HEK293 (cell line): ENCODE measurements at regions not wholly inside any gene's neighbourhood (a gene's known extent, or its start where the extent isn't known, plus 50 kb on each side); places are given as distances from the start of the nearest gene placed in this dataset.

Experiments used
- CTCF ChIA-PET: fragments of 350-600 bp; formaldehyde crosslinking; extraction: SDS; loops from one replicate; lab custom pipeline; 2021; ENCODE audit warnings: antibody characterized with exemption; lab: Yijun Ruan, JAX
- POLR2A ChIA-PET: fragments of 300-600 bp; formaldehyde crosslinking; extraction: SDS; loops from one replicate; lab custom pipeline; 2020; ENCODE audit warnings: antibody characterized with exemption, inconsistent platforms; lab: Yijun Ruan, JAX
- H3K27ac ChIP-seq: fragments of 200-500 bp; sonication (Bioruptor generic); 2 replicates; pipeline ENCODE4 v1.5.1; 2014; ENCODE audit warnings: low read depth, low read length, control low read depth, inconsistent platforms; ENCODE audit errors: extremely low read depth
- H3K36me3 ChIP-seq, 2 experiments: fragments of 200-500 bp in 1 of 2; sonication (Bioruptor generic) in 1 of 2; 1 replicate in 1 of 2; 2 replicates in 1 of 2; pipeline ENCODE4 v1.5.1; 2014 to 2017; ENCODE audit warnings: inconsistent platforms in 2 of 2, low read length in 2 of 2; ENCODE audit not compliant: control insufficient read depth in 2 of 2, insufficient read depth in 1 of 2
- H3K4me1 ChIP-seq: fragments of 200-500 bp; sonication (Bioruptor generic); 2 replicates; pipeline ENCODE4 v1.5.1; 2014; ENCODE audit warnings: mild to moderate bottlenecking, low read length, inconsistent platforms; ENCODE audit not compliant: control insufficient read depth, insufficient read depth
- H3K4me3 ChIP-seq: 2 replicates; pipeline ENCODE4 v1.5.1; 2011; ENCODE audit warnings: low read depth, mild to moderate bottlenecking, control low read depth, low read length, moderate library complexity
- H3K9me3 ChIP-seq: fragments of 200-500 bp; sonication (Bioruptor generic); 2 replicates; pipeline ENCODE4 v1.5.1; 2014; ENCODE audit warnings: low read depth, low read length, inconsistent platforms; ENCODE audit not compliant: control insufficient read depth, insufficient read depth
- AEBP2 ChIP-seq: fragments of 450-650 bp; formaldehyde crosslinking; IDR thresholded peaks from 2 replicates; pipeline ENCODE4 v1.5.1; 2016; ENCODE audit warnings: missing biosample characterization, missing genetic modification characterization, borderline replicate concordance
- HOXA7 ChIP-seq: sonication (generic); formaldehyde crosslinking; IDR thresholded peaks from 2 replicates; pipeline ENCODE4 v1.8.1; 2022; ENCODE audit warnings: missing genetic modification reagents, borderline replicate concordance
- IKZF3 ChIP-seq: fragments of 450-650 bp; IDR thresholded peaks from 2 replicates; pipeline ENCODE4 v1.5.0; 2018; ENCODE audit warnings: missing biosample characterization, mild to moderate bottlenecking, missing genetic modification characterization, moderate library complexity
- KLF1 ChIP-seq: fragments of 450-650 bp; formaldehyde crosslinking; IDR thresholded peaks from 2 replicates; pipeline ENCODE4 v1.5.1; 2016; ENCODE audit warnings: missing biosample characterization, missing genetic modification characterization
- MEIS1 ChIP-seq: sonication (generic); formaldehyde crosslinking; IDR thresholded peaks from 2 replicates; pipeline ENCODE4 v1.8.1; 2022; ENCODE audit warnings: missing genetic modification reagents, mild to moderate bottlenecking, borderline replicate concordance
- PRDM1 ChIP-seq: fragments of 450-650 bp; formaldehyde crosslinking; IDR thresholded peaks from 2 replicates; pipeline ENCODE4; 2016; ENCODE audit warnings: missing biosample characterization, missing genetic modification characterization
- PRDM10 ChIP-seq: fragments of 450-650 bp; formaldehyde crosslinking; IDR thresholded peaks from 2 replicates; pipeline ENCODE4 v1.5.1; 2016; ENCODE audit warnings: missing biosample characterization, missing genetic modification characterization
- ZBTB20 ChIP-seq: fragments of 450-650 bp; formaldehyde crosslinking; IDR thresholded peaks from 2 replicates; pipeline ENCODE4 v1.5.1; 2016; ENCODE audit warnings: missing biosample characterization, missing genetic modification characterization
- ZNF121 ChIP-seq: fragments of 450-650 bp; formaldehyde crosslinking; IDR thresholded peaks from 2 replicates; pipeline ENCODE4 v1.5.1; 2016; ENCODE audit warnings: missing biosample characterization, missing genetic modification characterization
- ZNF221 ChIP-seq: fragments of 450-650 bp; formaldehyde crosslinking; IDR thresholded peaks from 2 replicates; pipeline ENCODE4 v1.5.1; 2017; ENCODE audit warnings: missing biosample characterization, missing genetic modification characterization, borderline replicate concordance
- ZNF26 ChIP-seq: fragments of 450-650 bp; formaldehyde crosslinking; IDR thresholded peaks from 2 replicates; pipeline ENCODE4 v1.5.1; 2016; ENCODE audit warnings: missing biosample characterization, missing genetic modification characterization
- ZNF280C ChIP-seq: fragments of 450-650 bp; formaldehyde crosslinking; IDR thresholded peaks from 2 replicates; pipeline ENCODE4 v1.5.1; 2016; ENCODE audit warnings: missing biosample characterization, missing genetic modification characterization
- ZNF324 ChIP-seq: fragments of 450-650 bp; formaldehyde crosslinking; IDR thresholded peaks from 2 replicates; pipeline ENCODE4 v1.5.1; 2016; ENCODE audit warnings: missing biosample characterization, missing genetic modification characterization
- ZNF423 ChIP-seq: fragments of 450-650 bp; formaldehyde crosslinking; IDR thresholded peaks from 2 replicates; pipeline ENCODE4 v1.5.1; 2016; ENCODE audit warnings: missing biosample characterization, missing genetic modification characterization
- ZNF449 ChIP-seq: fragments of 450-650 bp; formaldehyde crosslinking; IDR thresholded peaks from 2 replicates; pipeline ENCODE4 v1.5.1; 2017; ENCODE audit warnings: missing biosample characterization, mild to moderate bottlenecking, missing genetic modification characterization, moderate library complexity
- ZNF555 ChIP-seq: fragments of 450-650 bp; formaldehyde crosslinking; conservative IDR thresholded peaks from 2 replicates; pipeline ENCODE4 v1.5.1; 2017; ENCODE audit warnings: missing biosample characterization, mild to moderate bottlenecking, missing genetic modification characterization, inconsistent platforms
- ZNF600 ChIP-seq: fragments of 450-650 bp; formaldehyde crosslinking; IDR thresholded peaks from 2 replicates; pipeline ENCODE4 v1.5.1; 2016; ENCODE audit warnings: missing biosample characterization, missing genetic modification characterization
- ZNF624 ChIP-seq: fragments of 450-650 bp; formaldehyde crosslinking; IDR thresholded peaks from 2 replicates; pipeline ENCODE4 v1.5.1; 2017; ENCODE audit warnings: missing biosample characterization, missing genetic modification characterization
- ZSCAN5A ChIP-seq: fragments of 450-650 bp; formaldehyde crosslinking; IDR thresholded peaks from 2 replicates; pipeline ENCODE4 v1.5.1; 2016; ENCODE audit warnings: missing biosample characterization, missing genetic modification characterization

- TF ChIP-seq ZSCAN5A (tag by site-specific recombination) = no peak
- TF ChIP-seq PRDM10 (tag by site-specific recombination) = no peak
- TF ChIP-seq PRDM1 (tag by site-specific recombination) = no peak
- no peak for TF ChIP-seq ZNF221
- no peak for TF ChIP-seq KLF1
Measured at GRCh38 chr2:89763254-89763580, 1071.7 kb downstream of the RPIA start (continued).

- CTCF ChIA-PET = no interaction called here
Measured at GRCh38 chr2:89763581-89764485, 1072.4 kb downstream of the RPIA start.

More at GRCh38 chr2:89763581-89764485, 1072.4 kb downstream of the RPIA start:
- Histone ChIP-seq H3K4me3 (no peak overlapping the region), H3K27ac (no peak overlapping the region), H3K36me3 (no peaks in the 10 kb centered on the region), H3K9me3 (no peaks in the 10 kb centered on the region), H3K4me1 (no peaks in the 10 kb centered on the region)
- POLR2A ChIA-PET = no interaction called here
- no peak for TF ChIP-seq ZNF423
- TF ChIP-seq IKZF3 = no peak
- TF ChIP-seq ZNF555 = no peak
- no peak for TF ChIP-seq ZBTB20 (tag by site-specific recombination)
- no peak for TF ChIP-seq ZNF324 (tag by site-specific recombination)
- TF ChIP-seq ZNF449 (tag by site-specific recombination) = no peak
- TF ChIP-seq ZNF121 (tag by site-specific recombination) = no peak
- TF ChIP-seq MEIS1 (CRISPR knock-in tag) = no peak
- no peak for TF ChIP-seq ZNF280C
- TF ChIP-seq ZNF26 (tag by site-specific recombination) = no peak
- no peak for TF ChIP-seq AEBP2 (tag by site-specific recombination)
- no peak for TF ChIP-seq ZNF624
- no peak for TF ChIP-seq HOXA7 (CRISPR knock-in tag)
- TF ChIP-seq ZNF600 (tag by site-specific recombination) = no peak
